GM19372 (cell line): ENCODE measurements at regions not wholly inside any gene's neighbourhood (a gene's known extent, or its start where the extent isn't known, plus 50 kb on each side); places are given as distances from the start of the nearest gene placed in this dataset.
"Not testable (repeated sequence)": the region's sequence is repeated elsewhere in the genome, so short reads cannot be mapped to it uniquely, and the experiment has no call there.

Experiments used
- ATAC-seq: cut with Tn5 transposase; IDR thresholded peaks from one replicate; pipeline ENCODE4 v1.9.1; 2021; ENCODE audit warnings: mild to moderate bottlenecking, low read depth, moderate library complexity; ENCODE audit not compliant: unreplicated experiment

GRCh38 chr12:20150835-20151422 lies 217.4 kb upstream of the PDE3A start:
- no peak for ATAC-seq

GRCh38 chr12:20154052-20154451 lies 214.3 kb upstream of the PDE3A start:
- ATAC-seq, result no peak

- ATAC-seq, result no peak
These were observed 213.0 kb upstream of the PDE3A start for GRCh38 chr12:20155374-20155773.

- not testable (repeated sequence) for ATAC-seq
These were observed 207.4 kb upstream of the PDE3A start for GRCh38 chr12:20160899-20161298.

GRCh38 chr12:20174528-20175175 lies 193.7 kb upstream of the PDE3A start:
- ATAC-seq, result no peak

GRCh38 chr12:20175704-20176388 lies 192.5 kb upstream of the PDE3A start:
- ATAC-seq, result no peak

GRCh38 chr12:20181416-20182180 lies 186.7 kb upstream of the PDE3A start:
- ATAC-seq, result no peak

GRCh38 chr12:20183563-20183962 lies 184.8 kb upstream of the PDE3A start:
- no peak for ATAC-seq

GRCh38 chr12:20184514-20184913 lies 183.8 kb upstream of the PDE3A start:
- ATAC-seq, result no peak

GRCh38 chr12:20187456-20187855 lies 180.9 kb upstream of the PDE3A start:
- ATAC-seq, result no peak

- ATAC-seq, result no peak
These were observed 179.2 kb upstream of the PDE3A start for GRCh38 chr12:20188930-20189653.

- no peak for ATAC-seq
These were observed 178.6 kb upstream of the PDE3A start for GRCh38 chr12:20189767-20190166.

GRCh38 chr12:20194171-20194570 lies 174.2 kb upstream of the PDE3A start:
- no peak for ATAC-seq

- no peak for ATAC-seq
These were observed 171.6 kb upstream of the PDE3A start for GRCh38 chr12:20196767-20197166.

- ATAC-seq, result no peak
These were observed 170.9 kb upstream of the PDE3A start for GRCh38 chr12:20197411-20197810.

GRCh38 chr12:20199780-20200179 lies 168.6 kb upstream of the PDE3A start:
- no peak for ATAC-seq

GRCh38 chr12:20201733-20202132 lies 166.6 kb upstream of the PDE3A start:
- ATAC-seq, result no peak

- no peak for ATAC-seq
These were observed 162.5 kb upstream of the PDE3A start for GRCh38 chr12:20205854-20206253.

- no peak for ATAC-seq
These were observed 161.9 kb upstream of the PDE3A start for GRCh38 chr12:20206410-20206809.

GRCh38 chr12:20210621-20211215 lies 157.6 kb upstream of the PDE3A start:
- ATAC-seq, result no peak
